GM13977 (cell line): ENCODE measurements at regions not wholly inside any gene's neighbourhood (a gene's known extent, or its start where the extent isn't known, plus 50 kb on each side); places are given as distances from the start of the nearest gene placed in this dataset.

Source experiments
- DNase-seq: peaks from one replicate; pipeline ENCODE4 v3.0.0; 2012; ENCODE audit warnings: low spot score
- in situ Hi-C: fragments of 300-500 bp; cut with MboI; formaldehyde crosslinking; loops from one replicate; pipeline ENCODE4 v1.12.0; 2022; ENCODE audit warnings: low sequenced_read_pairs, low pct_unique_long_range_greater_than_20kb, mixed read lengths, inconsistent platforms; ENCODE audit not compliant: unreplicated experiment
- TF ChIP-seq, protein P1 (sequence below): IDR thresholded peaks from 2 replicates; pipeline ENCODE4 v1.5.1; 2012; ENCODE audit warnings: mild to moderate bottlenecking, control low read depth; ENCODE audit not compliant: insufficient read depth; ENCODE audit errors: extremely low read depth, missing control alignments

DNA sequence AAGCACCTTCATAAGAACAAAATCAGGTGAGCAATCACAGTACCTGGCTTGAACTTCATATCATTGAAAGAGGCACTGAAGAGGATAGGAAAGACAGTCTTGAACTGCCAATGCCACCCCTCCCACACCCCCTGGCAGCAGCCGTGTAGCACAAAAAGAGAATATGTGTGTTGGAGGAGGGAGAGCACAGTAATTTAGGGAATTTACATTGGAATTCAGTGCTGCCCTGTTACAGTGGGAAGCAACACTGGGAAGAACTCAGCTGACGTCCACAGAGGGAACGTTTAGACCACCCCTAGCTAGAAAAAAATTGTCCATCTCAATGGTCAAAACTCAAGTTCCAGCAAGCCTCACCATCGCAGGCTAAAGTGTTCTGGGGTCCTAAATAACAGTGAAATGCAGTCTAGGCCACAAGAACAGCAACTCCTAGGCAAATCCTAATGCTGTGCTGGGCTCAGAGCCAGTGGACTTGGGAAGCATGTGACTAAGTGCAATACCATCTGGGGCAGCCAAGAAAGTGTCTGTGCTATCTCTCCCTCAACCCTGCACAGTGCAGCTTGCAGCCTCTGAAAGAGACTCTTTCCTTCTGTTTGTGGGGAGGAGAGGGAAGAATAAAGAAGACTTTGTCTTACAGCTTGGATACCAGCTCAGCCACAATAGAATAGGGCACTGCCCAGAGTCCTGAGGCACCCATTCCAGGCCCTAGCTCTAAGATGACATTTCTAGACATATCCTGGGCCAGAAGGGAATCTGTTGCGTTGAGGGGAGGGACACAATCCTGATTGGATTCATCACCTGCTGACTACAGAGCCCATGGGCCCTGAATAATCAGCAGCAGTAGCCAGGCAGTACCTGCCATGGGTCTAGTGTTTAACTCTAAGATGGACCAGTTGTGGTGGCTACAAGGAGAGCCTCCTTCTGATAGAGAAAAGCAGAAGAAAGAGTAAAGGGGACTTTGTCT, 62.1 kb upstream of the VLDLR start:
- no peak for DNase-seq
- in situ Hi-C loops, result no loop called here
- TF ChIP-seq, protein P1, sequence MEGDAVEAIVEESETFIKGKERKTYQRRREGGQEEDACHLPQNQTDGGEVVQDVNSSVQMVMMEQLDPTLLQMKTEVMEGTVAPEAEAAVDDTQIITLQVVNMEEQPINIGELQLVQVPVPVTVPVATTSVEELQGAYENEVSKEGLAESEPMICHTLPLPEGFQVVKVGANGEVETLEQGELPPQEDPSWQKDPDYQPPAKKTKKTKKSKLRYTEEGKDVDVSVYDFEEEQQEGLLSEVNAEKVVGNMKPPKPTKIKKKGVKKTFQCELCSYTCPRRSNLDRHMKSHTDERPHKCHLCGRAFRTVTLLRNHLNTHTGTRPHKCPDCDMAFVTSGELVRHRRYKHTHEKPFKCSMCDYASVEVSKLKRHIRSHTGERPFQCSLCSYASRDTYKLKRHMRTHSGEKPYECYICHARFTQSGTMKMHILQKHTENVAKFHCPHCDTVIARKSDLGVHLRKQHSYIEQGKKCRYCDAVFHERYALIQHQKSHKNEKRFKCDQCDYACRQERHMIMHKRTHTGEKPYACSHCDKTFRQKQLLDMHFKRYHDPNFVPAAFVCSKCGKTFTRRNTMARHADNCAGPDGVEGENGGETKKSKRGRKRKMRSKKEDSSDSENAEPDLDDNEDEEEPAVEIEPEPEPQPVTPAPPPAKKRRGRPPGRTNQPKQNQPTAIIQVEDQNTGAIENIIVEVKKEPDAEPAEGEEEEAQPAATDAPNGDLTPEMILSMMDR, result no peak

DNA sequence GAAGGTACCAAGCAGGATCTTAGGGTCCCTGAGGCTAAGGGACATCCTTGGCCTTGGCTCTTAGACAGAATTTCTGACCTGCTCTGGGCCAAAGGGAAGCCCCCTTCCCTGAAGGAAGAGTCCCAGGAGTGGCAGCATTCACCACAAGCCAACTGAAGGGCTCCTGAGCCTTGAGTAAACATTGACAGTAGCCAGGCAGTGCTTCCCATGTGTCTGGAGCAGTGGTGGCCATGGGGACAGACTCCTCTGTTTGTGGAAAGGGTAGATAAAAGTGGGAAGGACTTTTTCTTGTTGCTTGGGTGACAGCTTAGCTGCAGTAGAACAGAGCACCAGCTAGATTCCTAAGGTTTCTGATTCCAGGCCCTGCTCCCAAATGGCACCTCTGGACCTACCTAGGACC, 61.4 kb upstream of the VLDLR start:
- in situ Hi-C loops, result no loop called here
- TF ChIP-seq, protein P1, result no peak
- no peak for DNase-seq

DNA sequence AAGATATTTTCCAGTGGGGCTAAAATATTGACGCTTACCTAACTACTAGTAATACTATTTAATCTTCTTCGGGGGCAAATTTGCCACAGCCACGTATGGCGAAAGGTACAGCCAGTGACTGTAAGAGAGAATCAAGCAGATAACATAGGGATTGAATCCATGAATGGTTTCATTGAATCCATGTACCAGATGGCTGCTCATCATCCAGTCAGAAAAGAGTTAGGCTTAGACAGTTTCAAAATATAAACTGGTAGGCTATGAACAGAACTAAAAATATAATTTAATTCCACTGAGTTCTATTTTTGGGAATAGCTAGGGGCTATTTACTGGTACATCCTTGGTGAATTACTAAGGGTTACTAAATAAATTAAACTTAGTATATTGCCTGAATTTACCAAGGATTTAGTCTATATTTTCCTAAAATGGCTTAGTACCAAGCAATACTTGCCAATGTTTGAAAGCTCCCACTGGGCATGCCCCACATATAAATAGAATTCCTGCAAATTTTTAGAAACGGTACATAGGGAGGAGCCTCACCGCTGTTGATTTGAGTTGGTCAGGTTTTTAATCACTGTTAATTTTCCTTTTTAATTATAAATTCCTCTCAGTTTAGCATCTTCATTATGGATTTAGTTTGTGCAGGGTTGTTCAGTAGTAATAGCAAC, 55.8 kb upstream of the VLDLR start:
- TF ChIP-seq, protein P1, result no peak
- in situ Hi-C loops, result no loop called here
- no peak for DNase-seq

DNA sequence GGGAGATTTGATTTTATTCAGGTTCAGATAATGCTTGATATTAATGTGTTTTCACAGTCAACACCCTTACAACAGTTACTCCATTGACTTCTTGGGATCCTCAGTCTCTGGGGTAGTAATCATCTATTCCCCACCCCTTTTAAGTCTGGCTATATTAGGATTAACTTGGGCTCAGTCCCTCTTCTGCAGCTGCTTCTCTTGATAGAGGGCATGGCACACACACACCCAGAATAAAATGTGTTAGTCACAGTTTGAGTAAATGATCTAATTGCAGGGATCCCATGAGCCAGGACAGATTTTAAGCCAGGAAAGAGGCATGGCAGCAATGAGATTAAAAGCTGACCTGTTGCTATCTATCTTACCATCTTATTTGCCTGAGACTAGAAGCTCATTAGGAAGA, 53.7 kb upstream of the VLDLR start:
- DNase-seq, result no peak
- in situ Hi-C loops, result no loop called here
- TF ChIP-seq, protein P1, result no peak

DNA sequence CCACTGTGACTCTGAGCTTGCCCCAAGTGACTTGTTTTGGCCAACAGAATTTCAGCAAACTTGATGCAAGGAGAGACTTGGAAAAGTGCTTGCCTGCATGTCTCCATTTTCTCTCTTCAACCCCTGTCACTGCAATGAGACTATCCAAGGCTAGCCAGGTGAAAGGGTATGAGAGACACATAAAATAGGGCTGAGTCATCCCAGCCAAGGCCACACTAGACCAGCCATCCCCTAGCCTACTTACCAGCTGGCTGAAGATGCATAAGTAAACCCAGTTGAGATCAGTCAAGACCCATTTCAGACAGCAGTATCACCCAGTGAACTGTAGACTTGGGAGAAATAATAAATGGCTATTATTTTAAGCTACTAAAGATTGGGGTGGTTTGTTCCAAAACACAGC, 52.9 kb upstream of the VLDLR start:
- no peak for DNase-seq
- in situ Hi-C loops, result no loop called here

More for the DNA sequence above, 52.9 kb upstream of the VLDLR start:
- TF ChIP-seq, protein P1, result no peak
